GM13977 (cell line): ENCODE measurements at regions not wholly inside any gene's neighbourhood (a gene's known extent, or its start where the extent isn't known, plus 50 kb on each side); places are given as distances from the start of the nearest gene placed in this dataset.

Experiments used
- DNase-seq: peaks from one replicate; pipeline ENCODE4 v3.0.0; 2012; ENCODE audit warnings: low spot score
- CTCF ChIP-seq: IDR thresholded peaks from 2 replicates; pipeline ENCODE4 v1.5.1; 2012; ENCODE audit warnings: mild to moderate bottlenecking, control low read depth; ENCODE audit not compliant: insufficient read depth; ENCODE audit errors: extremely low read depth, missing control alignments
- in situ Hi-C: fragments of 300-500 bp; cut with MboI; formaldehyde crosslinking; loops from one replicate; pipeline ENCODE4 v1.12.0; 2022; ENCODE audit warnings: low sequenced_read_pairs, low pct_unique_long_range_greater_than_20kb, mixed read lengths, inconsistent platforms; ENCODE audit not compliant: unreplicated experiment

GRCh38 chr3:70603103-70603502, 290.7 kb upstream of the MDFIC2 start:
- in situ Hi-C loops = no loop called here
- TF ChIP-seq CTCF = no peak
- no peak for DNase-seq

GRCh38 chr3:70597312-70597711, 284.9 kb upstream of the MDFIC2 start:
- in situ Hi-C loops = no loop called here
- no peak for TF ChIP-seq CTCF
- DNase-seq = no peak

GRCh38 chr3:70583682-70584081, 271.2 kb upstream of the MDFIC2 start:
- no peak for DNase-seq
- no peak for TF ChIP-seq CTCF

GRCh38 chr3:70582803-70583202, 270.4 kb upstream of the MDFIC2 start:
- in situ Hi-C loops = no loop called here
- no peak for TF ChIP-seq CTCF
- DNase-seq = no peak

More at GRCh38 chr3:70583682-70584081, 271.2 kb upstream of the MDFIC2 start:
- in situ Hi-C loops = no loop called here

GRCh38 chr3:70580021-70580420, 267.6 kb upstream of the MDFIC2 start:
- TF ChIP-seq CTCF = no peak
- in situ Hi-C loops = no loop called here
- DNase-seq = no peak

- in situ Hi-C loops = no loop called here
- no peak for TF ChIP-seq CTCF
- no peak for DNase-seq
Measured at GRCh38 chr3:70571696-70572095, 259.3 kb upstream of the MDFIC2 start.

GRCh38 chr3:70570584-70570983, 258.1 kb upstream of the MDFIC2 start:
- in situ Hi-C loops = no loop called here
- no peak for TF ChIP-seq CTCF
- no peak for DNase-seq
